ENCODE measurements at regions not wholly inside any gene's neighbourhood (a gene's known extent, or its start where the extent isn't known, plus 50 kb on each side); places are given as distances from the start of the nearest gene placed in this dataset.

DNA sequence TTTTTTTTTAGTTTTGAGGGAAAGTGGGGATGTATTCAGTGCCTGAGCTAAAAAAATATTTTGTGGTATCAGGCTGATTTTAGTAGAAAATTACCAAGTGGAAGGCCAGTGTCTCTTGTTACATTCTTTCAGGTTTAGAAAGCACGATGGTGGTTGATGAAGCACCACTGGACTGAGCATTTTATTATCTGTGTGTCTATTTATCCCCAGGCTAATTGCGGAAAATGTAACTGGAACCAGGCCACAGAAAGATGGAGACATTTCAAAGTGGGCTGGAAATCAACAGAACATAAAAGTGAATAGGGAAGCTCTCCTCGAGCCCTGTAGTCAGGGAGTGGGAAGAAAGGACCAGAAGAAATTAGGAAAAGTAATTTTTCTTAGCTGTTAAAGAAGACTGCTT, 261.0 kb downstream of the STK31 start:
- no peak for DNase-seq (ENCODE audit: extremely low read depth, low read depth)

DNA sequence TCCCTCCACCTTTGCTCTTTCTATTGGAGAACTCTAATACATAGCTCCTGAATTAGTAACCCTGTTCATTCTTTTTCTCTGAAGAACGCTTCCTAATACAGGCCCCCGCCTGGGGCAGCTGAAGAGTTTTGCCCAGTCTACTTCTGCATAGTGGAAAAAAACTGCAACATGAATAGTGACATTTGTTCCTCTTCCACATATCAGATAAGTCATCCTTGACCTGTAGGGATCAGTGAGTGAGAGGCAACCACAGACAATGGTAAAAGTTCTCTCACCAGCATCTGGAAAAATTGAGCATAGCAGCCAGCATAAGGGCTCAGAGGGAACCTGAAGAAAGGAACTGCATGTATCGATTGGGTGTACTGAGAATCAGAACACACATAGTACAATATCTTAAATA, 262.0 kb downstream of the STK31 start:
- no peak for DNase-seq (ENCODE audit: extremely low read depth, low read depth)

DNA sequence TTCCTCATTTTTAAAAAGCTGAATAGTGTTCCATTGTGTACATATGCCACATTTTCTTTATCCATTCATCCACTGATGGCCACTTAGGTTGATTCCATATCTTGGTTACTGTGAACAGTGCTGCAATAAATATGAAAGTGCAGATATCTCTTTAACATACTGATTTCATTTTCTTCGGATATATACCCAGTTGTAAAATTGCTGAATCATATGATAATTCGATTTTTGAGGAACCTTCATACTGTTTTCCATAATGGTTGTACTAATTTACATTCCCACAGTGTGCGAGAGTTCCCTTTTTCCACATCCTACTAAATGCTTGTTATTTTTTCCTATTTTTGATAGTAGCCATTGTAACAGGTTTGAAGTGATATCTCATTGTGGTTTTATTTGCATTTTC, 263.2 kb downstream of the STK31 start:
- DNase-seq (ENCODE audit: extremely low read depth, low read depth): no peak

DNA sequence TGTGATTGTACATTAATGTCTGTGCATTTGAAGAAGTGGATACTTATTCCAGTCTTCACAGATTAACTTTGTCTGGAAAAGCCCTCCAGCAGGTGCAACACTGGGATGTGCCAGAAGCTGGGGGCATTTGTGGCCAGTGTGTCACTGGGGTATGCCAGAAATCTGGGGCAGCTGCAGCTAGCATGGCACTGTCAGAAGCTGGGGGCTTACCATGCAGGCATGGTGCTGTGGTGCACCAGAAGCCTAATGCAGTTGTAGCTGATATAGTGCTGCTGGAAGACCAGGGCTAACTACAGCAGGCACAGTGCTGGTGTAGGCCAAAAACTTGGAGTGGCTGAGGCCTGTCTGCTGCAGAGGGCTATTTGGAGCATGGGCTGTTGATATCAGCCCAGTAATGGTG, 270.1 kb downstream of the STK31 start:
- no peak for DNase-seq (ENCODE audit: extremely low read depth, low read depth)

DNA sequence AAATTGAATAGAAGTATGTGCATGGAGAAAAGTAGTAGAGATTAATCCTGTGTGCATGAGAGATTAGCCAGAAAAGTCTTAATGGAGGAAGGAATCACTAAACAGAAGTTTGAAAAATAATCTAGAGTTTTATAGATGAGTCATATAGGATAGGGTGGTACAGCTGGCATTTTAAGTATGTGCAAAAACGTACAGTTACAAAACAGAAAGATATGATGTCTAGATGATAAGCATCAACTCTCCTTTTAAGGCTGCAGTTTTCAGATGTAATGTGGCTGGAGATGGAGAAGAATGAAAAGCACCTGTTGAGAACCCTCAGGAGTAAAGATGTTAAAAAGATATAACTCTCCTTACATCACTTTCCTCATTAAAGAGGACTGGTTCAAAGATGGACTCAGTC, 271.3 kb downstream of the STK31 start:
- no peak for DNase-seq (ENCODE audit: extremely low read depth, low read depth)

DNA sequence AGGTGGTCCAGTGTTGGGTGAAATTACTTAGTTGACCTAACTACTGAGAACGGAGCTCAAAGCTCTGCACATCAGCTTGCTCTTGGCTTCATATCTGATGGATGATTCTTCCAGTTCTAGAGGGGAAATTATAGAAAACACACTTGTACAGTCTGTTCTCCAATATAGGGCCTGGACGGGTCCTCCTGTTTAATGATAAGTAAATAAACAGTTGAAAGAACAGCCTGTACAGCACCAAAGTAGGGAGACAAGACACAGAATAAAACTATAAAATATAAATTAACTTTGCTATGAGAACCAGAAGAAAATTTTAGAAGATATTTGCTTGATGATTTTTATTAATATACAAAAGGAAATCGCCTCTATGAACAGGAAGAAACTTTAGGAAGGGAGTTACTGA, 271.7 kb downstream of the STK31 start:
- no peak for DNase-seq (ENCODE audit: extremely low read depth, low read depth)

DNA sequence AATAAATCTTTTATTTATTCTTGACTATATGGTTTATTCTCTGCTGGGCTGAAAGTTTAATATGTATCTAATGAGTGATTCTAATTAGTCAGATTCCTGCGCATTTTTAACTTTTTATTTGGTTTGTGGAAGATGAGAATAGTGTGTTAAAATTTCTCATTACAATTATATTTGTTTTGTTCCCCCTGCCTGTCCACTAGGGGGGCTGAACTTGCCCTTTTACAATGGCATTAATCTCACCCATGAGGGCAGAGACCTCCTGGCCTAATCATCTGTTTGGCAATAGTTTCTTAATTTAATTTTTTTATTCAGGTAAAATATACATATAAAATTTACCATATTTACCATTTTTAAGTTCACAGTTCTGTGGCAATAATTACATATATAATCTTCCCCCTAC, 278.5 kb upstream of the NPY start:
- no peak for DNase-seq (ENCODE audit: extremely low read depth, low read depth)

DNA sequence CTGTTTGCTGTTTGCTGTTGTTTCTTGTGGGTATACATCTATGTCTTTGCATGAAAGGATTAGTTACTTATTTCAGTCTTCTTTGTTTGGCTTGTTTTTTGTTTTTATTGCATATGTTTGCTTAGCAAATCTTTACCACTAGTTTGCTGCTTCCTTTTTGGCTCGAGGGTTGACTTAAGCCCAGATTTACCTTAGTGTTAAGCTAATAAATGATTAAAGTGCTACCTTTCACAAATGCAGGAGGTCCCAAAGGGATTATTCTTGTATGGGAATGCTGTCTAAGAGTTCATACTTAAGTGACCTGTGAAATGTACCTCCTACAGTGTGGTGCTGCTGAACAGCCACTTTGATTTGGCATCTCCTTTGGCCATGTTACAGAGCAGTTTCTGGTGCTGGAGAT, 273.5 kb upstream of the NPY start:
- no peak for DNase-seq (ENCODE audit: extremely low read depth, low read depth)

DNA sequence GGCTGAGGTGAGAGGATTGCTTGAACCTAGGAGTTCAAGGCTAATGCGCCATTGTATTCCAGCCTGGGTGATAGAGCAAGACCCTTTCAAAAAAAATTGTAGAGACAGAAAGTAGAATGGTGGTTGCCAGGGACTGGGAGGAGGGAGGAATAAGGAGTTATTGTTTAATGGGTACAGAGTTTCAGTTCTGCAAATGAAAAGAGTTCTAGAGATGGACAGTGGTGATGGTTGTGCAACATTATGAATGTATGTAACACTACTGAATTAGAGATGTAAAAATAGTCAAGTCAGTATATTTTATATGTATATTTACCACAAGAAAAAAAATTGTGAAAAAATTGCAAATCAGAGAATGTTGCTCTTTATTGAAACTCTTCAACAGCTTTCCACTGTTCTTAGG, 266.5 kb upstream of the NPY start:
- no peak for DNase-seq (ENCODE audit: extremely low read depth, low read depth)

DNA sequence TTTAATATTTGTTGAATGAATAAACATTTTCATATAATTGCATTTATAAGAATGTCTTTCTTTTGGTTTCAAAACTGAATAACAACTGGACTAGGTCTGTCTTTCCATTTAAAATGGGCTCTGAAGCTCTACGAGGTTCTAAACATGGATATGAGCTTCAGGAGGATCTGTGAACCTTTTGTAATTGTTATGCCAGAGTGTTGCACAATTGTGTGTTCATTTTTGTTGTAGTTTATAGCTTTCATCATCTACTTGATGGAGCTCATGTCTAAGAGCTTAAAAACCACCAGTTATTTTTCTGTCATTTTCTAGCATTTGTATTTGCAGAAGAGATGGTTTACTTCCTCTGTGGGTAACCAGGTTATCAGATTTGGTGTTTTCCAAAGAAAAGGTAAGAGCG, 265.7 kb upstream of the NPY start:
- DNase-seq (ENCODE audit: extremely low read depth, low read depth): no peak

DNA sequence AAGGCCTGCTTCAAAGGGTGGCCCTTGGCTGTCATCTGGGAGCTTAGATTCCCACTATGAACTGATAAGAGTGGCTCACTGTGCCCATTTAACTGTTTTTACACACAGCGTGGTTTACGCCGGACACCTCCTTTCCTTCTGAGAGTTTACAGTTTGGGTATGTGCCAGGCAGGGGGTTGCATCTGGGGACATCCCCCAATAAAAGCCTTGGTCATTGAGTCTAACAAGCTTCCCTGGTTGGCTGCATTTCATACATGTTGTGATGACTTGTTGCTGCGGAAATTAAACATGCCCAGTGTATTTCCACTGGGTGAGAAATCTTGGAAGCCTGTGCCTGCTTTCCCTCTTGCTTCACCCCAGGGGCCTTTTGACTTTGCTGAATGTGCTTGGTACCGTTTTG, 264.1 kb upstream of the NPY start:
- DNase-seq (ENCODE audit: extremely low read depth, low read depth): no peak

DNA sequence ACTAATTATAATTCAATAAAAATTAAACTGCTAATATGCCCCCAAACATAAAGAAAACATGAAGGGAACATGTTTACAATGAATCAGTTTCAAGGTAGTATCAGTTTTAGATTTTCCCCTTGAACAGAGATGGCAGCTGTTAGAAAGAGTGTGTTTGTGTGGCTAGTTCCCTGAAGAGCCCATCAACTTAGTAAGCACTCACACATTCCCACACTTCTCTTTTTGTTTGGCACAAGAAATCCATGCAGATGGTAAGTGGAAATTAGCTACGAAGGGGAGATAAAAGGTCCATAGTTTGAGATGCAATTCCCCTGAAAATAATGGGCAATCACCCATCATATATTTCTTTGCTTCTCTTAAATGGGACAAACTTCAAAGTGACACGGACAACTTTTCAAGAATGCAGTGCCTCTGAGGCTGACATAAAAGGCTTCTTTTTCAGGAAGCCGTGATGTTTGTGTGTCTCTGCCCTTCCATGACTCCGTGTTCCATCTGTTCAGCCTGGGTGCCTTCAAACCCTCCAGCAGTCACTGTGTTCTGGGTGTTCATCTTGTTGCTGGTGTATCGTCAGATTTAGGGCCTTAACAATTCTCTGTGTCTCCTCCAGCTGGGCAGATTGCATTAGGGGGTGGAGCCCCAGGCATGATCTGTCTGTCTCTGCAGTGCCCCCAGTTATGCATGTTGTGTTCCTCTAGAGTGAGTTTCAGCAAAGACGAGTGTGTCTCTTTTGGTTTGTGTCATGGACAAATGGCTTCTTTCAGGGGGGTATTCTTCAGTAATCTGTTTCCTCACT, 259.5 kb upstream of the NPY start:
- no peak for DNase-seq (ENCODE audit: extremely low read depth, low read depth)

DNA sequence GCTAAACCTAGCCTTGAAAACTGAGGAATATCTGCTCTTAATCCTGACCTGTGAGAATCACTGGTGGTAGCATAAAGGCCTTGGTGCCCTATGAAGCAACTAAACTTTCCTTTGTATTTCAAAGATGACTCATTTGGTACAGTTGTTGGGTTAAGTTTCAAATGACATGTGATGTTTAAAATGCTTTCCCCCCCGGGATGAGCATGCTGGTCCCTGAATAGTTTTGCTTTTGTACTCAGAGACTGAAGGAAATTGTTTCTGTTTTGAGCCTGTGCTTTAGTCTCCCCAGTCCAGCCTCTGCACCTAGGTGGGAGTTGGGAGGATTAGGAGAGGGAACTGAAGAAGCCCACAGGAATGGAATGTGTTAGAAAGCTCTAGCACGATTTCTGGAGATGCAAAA, 258.9 kb upstream of the NPY start:
- DNase-seq (ENCODE audit: extremely low read depth, low read depth): no peak

DNA sequence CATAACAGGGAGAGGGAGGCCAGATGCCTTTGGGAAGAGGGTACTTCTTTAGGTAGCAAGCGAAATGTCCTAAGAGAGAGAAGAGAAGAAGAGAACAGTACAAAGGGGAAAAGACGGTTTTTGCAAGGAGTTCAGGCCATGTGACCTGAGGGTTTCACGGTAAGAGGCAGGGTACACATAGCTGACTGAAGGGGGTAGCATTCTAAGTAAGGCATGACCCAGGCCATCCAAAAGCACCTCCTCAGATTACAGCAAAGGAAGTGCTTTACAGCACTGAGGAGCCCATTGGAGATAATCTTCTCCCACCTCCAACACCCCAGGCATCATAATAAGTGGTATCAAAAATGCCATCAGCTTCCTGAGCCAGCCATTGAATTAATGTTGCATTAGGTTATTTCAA, 258.2 kb upstream of the NPY start:
- DNase-seq (ENCODE audit: extremely low read depth, low read depth): no peak

DNA sequence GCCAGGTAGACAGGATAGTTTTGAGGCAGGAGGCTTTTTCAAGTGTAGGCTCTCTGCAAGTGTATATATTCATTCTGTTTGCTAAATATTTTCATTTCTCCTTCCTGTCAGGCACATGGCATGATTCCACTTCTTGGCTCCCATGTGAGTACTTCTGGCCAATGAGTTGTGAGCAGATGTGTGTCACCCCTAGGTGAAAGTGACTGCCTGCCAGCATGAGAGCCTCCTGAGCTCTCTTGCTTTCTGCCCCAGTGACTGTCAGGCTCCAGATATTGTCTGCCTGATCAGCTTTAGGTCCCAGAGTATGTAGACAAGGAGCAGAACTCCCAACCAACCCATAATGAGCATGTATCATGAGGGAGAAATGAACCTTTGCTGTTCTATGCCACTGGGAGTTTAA, 257.6 kb upstream of the NPY start:
- DNase-seq (ENCODE audit: extremely low read depth, low read depth): no peak

DNA sequence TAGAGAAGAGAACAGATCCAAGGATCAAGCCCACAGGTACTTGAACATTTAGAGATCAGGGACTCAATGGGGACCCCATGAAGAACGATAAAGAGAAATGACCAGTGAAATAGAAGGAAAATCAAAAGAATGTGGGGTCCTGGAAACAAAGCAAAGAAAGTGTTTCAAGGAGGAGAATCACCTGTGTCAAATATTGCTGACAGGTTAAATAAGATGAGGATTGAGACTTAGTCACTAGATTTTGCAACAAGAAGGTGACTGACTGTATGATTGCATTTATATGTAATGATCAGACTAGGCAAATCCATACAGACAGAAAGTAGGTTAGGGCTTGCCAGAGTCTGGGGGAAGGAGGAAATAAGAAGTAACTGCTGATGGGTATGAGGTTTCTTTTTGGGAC, 254.9 kb upstream of the NPY start:
- DNase-seq (ENCODE audit: extremely low read depth, low read depth): no peak

DNA sequence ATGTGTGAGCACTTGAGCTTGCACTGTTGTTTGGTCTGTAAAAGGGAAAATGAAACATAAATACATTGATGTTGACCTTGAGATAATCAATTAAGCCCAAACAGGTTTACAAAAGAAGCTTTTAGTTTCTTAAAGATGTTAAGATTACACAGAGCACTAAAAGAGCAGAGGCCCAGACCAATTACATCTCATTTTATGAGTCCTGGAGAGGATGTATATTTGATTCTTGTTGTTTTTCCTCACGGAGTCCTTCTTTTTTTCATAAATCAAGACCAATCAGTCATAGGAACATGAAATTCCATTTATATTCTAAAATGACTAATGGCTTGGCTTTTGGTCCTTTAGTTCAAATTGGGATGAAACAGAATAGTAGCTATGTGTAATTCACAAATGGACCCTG, 249.7 kb upstream of the NPY start:
- DNase-seq (ENCODE audit: extremely low read depth, low read depth): no peak

DNA sequence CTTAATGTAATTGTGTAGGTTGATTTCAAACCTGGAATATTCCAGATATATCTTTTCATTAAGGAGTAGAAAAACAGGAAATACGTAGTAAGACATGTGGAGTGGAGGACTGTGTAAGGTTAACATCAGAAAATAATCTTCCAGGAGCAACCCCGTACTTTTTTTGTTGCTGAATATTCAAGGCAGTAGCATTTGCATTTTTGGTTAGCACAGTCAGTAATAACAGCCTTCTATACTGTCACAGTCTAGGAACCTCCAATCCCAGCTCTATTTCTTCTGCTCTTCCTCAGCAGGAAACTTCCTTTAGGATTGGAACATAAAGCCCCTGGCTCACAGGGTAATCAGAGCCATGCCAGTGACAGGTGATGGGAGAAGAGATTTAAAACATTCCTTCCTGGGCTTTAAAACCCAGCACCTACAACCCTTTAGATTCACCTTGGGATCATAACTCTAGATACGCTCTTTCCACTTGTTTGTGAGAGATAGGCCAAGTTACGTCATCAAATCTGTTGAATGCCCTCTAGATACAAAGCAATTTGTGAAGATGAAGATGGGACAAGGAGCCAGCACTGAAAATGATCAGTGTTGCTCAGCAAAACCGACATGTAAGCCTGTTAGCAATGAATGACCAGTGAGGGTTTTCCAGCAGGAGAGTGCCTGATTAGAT, 248.5 kb upstream of the NPY start:
- DNase-seq (ENCODE audit: extremely low read depth, low read depth): no peak

DNA sequence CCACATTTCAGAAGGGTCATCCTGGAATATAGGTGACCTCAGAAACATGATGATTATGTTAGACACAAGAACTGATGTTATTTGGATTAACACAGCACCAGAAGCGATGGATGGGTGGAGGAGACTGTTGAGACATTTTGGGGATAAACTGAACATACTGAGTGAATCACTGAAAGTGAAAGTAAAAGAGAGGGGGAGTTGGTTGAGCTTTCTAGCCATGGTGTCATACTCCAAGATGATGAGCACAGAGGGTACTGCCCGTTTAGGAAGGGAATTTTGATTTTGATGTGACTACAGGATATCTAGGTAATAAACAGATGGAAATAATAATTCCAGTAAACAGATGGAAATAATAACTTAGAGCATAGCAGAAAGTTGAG, 248.0 kb upstream of the NPY start:
- no peak for DNase-seq (ENCODE audit: extremely low read depth, low read depth)

DNA sequence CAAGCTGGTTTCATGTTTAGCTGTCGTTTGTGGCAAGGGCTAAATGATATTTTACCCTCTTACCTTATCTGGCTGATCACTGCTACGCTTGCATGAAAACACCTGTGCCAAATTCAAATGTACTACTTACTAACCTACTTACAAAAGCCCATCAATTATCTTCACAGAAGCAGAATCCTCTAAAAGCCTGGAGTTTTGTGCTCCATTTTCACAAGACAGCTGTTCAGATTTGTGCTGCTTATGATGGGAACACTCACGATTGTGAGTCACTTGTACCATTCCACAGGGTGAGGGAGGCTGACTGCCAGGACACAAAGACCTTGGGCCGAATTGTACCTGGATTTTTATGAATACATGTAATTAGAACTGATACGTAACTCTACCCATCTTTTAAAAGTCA, 245.0 kb upstream of the NPY start:
- DNase-seq (ENCODE audit: extremely low read depth, low read depth): no peak

DNA sequence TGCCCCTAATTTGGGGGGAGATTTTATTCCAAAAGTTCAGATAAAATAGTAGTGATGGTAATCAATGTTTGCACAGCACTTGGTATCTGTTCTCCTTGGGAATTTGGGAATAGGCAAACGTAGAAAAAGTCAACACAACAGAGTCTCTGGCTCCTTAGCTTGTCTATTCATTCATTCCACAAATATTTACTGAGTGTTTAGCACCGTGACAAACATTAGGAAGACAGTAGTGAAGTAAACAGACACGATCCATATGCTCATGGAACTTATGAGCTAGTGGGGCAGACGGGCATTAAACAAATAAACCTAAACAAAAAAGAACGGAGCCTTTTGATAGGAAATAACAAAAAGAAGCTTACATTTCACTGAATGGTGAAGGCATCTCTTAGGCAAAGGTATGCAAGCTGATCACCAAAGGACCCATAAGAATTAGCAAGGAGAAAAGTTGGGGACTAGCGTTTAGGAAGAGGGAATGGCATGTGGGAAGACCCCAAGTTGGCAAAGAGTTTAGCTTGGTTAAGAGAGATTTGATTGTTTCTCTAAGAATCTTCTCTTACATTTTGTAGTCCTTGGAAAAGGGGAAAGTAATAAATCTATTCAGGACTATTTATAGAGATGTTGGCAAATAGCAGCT, 243.9 kb upstream of the NPY start:
- DNase-seq (ENCODE audit: extremely low read depth, low read depth): no peak

DNA sequence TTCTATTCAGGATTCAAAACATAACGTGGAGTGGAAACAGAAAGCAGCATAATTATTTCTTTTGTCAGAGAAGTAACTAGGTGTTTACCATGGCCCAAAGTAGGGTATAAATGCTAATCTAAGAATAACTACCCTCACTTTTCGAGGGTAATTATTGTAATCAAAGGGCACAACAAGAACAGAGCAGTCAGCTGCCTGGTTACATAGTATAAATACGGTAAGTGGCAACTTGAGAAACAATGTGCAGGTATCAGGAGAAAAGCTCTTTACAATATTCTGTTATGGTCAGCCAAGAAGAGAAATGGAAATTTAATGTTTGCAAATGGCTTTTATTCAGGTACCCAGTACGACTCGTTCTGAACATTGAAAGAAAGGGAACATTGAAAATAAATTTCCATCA, 242.0 kb upstream of the NPY start:
- no peak for DNase-seq (ENCODE audit: extremely low read depth, low read depth)

All from NCI-H460 (cell line).